Motor neuron (in vitro differentiated cells): ENCODE measurements at regions not wholly inside any gene's neighbourhood (a gene's known extent, or its start where the extent isn't known, plus 50 kb on each side); places are given as distances from the start of the nearest gene placed in this dataset.
"Not testable (repeated sequence)": the region's sequence is repeated elsewhere in the genome, so short reads cannot be mapped to it uniquely, and the experiment has no call there.

Experiments used
- ATAC-seq, 8 experiments: fragments of 200-7000 bp; cut with Tn5 transposase; replicated peaks in 6 of 8; 2 replicates each; pipeline ENCODE4 v1.8.0; 2021; ENCODE audit warnings: mild to moderate bottlenecking in 8 of 8, moderate library complexity in 8 of 8
- H3K27ac ChIP-seq, 2 donors: fragments of 250-450 bp; sonication (Bioruptor Pico); 2 replicates each; pipeline ENCODE4 v1.9.0; 2021; ENCODE audit warnings: antibody characterized with exemption in 2 of 2, mild to moderate bottlenecking in 2 of 2, moderate library complexity in 1 of 2
- H3K4me1 ChIP-seq, 2 donors: fragments of 250-450 bp; sonication (Bioruptor Pico); replicated peaks in 1 of 2; 2 replicates each; pipeline ENCODE4 v1.6.1; 2021; ENCODE audit warnings: antibody characterized with exemption in 2 of 2, mild to moderate bottlenecking in 2 of 2, moderate library complexity in 1 of 2
- H3K4me3 ChIP-seq, 5 donors: fragments of 250-450 bp; sonication (Bioruptor Pico); 2 replicates each; pipeline ENCODE4 v1.9.0; 2021; ENCODE audit warnings: antibody characterized with exemption in 5 of 5, mild to moderate bottlenecking in 5 of 5, moderate library complexity in 4 of 5
- WGBS, 10 experiments: fragments of 450-650 bp; shearing (Covaris generic); methylation state at CpG; one replicate each; pipeline ENCODE4 v1.0.0; 2022; 5-methylcytosine and 5-hydroxymethylcytosine counted together
- in situ Hi-C, 9 experiments: fragments of 400-800 bp; cut with MboI; loops; one replicate each; pipeline ENCODE4 v1.15.0; 2021; ENCODE audit warnings: low sequenced_read_pairs in 9 of 9, low pct_unique_long_range_greater_than_20kb in 2 of 9; ENCODE audit not compliant: unreplicated experiment in 9 of 9

DNA sequence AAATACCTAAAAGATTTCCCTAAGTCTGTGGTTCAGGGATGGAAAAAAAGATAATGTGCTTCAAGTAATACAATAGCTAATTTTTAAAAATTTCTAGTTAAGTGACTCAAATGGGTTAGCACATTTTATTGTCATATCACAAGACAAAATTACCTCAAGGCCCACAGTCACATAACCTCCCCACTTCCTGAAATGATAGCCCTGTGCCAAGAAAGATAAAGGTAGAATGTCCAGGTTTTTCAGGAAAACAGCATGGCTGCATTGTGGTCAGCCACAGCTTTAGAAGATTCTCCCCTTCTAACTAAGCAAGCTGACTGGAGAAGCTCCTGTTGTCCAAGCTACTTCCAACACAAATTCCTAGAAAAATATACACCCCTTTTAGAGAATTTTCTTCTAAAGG lies 127.1 kb upstream of the SLC35G4 start:
- in situ Hi-C loops: no loop called here
- Histone ChIP-seq H3K4me3 (no peak overlapping the region), H3K27ac (no peak overlapping the region), H3K4me1 (no peaks in the 10 kb centered on the region)
- no peak for ATAC-seq

DNA sequence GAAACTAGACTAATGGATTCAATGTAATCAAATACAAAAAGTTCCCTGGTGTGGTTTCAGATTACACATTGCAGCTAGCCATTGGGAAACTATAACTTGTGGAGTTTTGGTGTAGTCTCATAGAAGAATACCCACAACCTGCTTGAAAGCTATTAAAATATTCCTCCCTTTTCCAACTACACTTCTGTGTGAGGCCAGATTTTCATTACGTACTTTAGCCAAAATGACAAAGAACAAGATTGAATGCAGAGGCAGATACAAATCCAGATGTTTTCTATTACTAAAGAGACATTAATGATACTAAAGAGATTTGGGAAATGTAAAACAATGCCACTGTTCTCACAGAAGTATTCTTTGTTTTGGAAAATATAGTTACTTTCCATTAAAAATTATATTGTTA lies 128.7 kb upstream of the SLC35G4 start:
- H3K4me1 ChIP-seq: no peaks in the 10 kb centered on the region
- no peak overlapping the region for H3K4me3 ChIP-seq
- ATAC-seq: no peak
- no peak overlapping the region for H3K27ac ChIP-seq
- WGBS, 10 experiments: 8 to 100% (median 83%) methylated on average over 1 of the region's 1 CpG; no CpG with 5 or more reads in 3 of the 10 experiments
- in situ Hi-C loops: no loop called here

DNA sequence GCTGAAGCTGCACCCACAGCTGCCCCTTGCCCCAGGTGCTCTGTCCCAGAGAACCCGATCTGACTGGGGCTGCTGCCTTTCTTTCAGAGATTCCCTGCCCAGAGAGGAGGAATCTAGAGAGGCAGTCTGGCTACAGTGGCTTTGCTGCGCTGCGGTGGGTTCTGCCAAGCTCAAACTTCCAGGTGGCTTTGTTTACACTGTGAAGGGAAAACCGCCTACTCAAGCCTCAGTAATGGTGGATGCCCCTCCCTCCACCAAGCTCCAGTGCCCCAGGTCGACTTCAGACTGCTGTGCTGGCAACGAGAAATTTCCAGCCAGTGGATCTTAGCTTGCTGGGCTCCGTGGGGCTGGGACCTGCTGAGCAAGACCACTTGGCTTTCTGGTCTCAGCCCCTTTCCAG lies 130.4 kb upstream of the SLC35G4 start:
- in situ Hi-C loops, ATAC-seq: not testable (repeated sequence)
- WGBS, 10 experiments: 20 to 80% (median 49%) methylated on average over 1 to 4 of the region's 7 CpGs; no CpG with 5 or more reads in 6 of the 10 experiments

DNA sequence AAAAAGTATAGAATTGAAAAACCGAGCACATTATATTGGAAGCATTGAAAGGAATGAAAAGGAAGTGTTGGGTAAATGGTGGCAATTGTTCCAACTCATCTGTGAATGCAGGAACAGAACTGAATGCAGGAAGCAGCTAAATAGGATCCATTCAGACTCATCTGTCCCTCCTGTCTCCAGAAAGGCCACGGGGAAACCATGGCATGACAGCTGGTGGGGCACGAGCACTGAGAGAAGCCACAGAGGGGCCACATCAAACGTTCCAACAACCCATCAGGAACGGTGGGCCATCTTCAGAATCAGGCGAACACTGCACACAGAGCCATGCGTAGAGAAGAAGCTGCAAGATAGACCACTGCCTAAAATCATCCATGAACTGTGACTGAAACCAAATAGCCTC lies 138.5 kb upstream of the SLC35G4 start:
- Histone ChIP-seq H3K27ac (no peak overlapping the region), H3K4me3 (no peak overlapping the region), H3K4me1 (no peaks in the 10 kb centered on the region)
- 17 to 100% (median 59%) methylated on average over 1 to 7 of the region's 7 CpGs for WGBS, 10 experiments
- in situ Hi-C loops: no loop called here
- no peak for ATAC-seq

More for the DNA sequence above, 130.4 kb upstream of the SLC35G4 start:
- not testable (repeated sequence) for H3K4me3 ChIP-seq, H3K4me1 ChIP-seq, H3K27ac ChIP-seq

DNA sequence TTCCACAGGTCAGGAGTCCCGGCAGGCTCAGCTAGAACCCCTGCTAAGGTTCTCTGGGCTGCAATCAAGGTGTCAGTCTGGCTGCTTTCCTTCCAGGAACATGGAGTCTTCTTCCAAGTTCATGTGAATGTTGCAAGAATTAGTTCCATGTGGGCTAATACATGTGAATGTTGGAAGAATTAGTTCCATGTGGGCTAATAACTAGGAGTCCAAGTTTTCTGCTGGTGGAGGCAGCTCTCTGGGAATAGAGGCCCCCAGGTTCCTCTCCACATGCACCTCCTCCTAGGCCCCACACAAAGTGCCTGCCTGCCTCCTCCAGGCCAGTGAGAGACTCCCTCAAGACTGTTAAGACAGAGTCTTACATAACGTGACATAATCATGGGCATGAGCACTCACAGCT lies 140.8 kb upstream of the SLC35G4 start:
- H3K4me3 ChIP-seq: no peak overlapping the region
- WGBS, 10 experiments: 25 to 90% (median 60%) methylated on average over 1 to 2 of the region's 2 CpGs; no CpG with 5 or more reads in 5 of the 10 experiments
- no peak overlapping the region for H3K27ac ChIP-seq
- no peaks in the 10 kb centered on the region for H3K4me1 ChIP-seq
- no peak for ATAC-seq
- in situ Hi-C loops: no loop called here

DNA sequence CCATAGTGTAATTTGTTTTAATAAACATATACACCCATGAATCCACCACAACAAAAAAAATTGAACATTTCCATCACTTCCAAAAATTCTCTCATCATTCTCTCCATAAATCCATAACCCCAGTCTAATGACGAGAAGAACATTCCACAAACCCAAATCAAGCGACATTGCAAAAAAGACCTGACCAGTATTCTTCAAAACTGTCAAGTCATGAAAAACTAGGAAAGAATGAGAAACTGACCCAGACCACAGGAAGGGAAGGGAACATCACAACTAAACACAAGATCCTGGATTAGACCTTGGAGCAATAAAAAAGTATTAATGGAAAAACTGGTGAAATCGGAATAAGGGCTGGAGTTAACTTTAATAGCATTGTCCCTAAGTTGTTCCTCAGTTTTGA lies 141.3 kb upstream of the SLC35G4 start:
- H3K27ac ChIP-seq: no peak overlapping the region
- 6 to 100% (median 79%) methylated on average over 1 to 3 of the region's 3 CpGs for whole genome bisulfite sequencing, 10 experiments
- H3K4me1 ChIP-seq: no peaks in the 10 kb centered on the region
- in situ Hi-C loops: no loop called here
- no peak for ATAC-seq
- H3K4me3 ChIP-seq: no peak overlapping the region

DNA sequence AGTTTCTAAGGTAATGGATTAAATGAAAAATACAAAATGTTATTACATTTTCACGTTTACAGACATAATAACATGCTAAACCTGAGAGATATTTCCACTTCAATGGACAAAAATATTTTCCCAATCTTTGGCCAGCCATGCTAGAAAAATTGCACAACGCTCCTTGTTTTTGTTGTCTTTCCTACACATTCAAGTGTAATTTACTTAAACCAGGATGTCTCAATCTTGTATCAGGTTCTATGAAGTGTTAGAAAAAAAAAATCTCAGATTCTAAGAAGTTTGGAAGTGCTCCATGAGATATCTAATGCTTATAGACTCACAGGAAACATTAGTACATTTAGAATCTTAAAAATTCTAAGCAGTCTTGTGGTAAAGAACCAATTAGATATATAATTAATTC lies 141.8 kb upstream of the SLC35G4 start:
- Histone ChIP-seq H3K27ac (no peak overlapping the region), H3K4me3 (no peak overlapping the region), H3K4me1 (no peaks in the 10 kb centered on the region)
- no peak for ATAC-seq
- in situ Hi-C loops: no loop called here
- 27 to 100% (median 80%) methylated on average over 1 to 2 of the region's 2 CpGs for WGBS, 10 experiments

DNA sequence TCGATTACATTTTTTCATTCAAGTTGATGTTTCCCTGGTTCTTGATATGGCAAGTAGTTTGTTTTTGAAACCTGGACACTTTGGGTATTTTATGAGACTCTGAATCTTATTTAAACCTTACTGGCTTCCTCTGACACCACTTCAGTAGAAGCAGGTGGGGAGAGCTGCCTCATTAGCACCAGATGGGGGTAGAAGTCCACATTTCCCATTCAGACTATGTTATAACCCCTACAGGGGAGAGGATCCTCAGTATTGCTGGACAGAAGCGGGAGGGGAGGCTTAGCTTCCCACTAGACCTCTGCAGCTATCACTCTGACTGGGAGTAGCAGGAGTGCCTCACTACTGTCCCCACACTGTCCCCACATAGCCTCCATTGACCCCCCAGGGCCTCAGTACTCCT lies 145.3 kb upstream of the SLC35G4 start:
- 0 to 100% (median 93%) methylated on average over 1 to 2 of the region's 2 CpGs for WGBS, 10 experiments
- no peak for ATAC-seq

DNA sequence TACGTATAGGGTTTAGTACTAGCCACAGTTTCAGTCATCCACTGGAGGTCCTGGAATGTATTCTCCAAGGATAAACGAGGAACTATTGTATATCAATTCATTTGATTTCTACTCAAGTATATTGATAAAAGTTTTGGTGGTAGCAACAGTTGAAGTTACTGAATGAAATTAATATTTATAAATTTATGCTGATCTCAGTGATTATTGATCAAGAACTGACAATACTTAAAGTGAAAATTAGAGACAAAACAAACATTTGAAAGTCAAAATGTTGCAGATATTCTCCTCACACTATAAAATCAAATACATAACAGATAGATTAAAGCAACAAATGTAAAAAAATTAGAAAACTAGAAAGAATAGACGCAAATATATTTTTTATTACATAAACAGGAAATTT lies 150.9 kb upstream of the SLC35G4 start:
- 48 to 100% (median 78%) methylated on average over 2 to 3 of the region's 3 CpGs for WGBS, 10 experiments
- no peak overlapping the region for H3K27ac ChIP-seq
- H3K4me1 ChIP-seq: no peaks in the 10 kb centered on the region
- ATAC-seq: no peak
- no peak overlapping the region for H3K4me3 ChIP-seq
- in situ Hi-C loops: no loop called here

More for the DNA sequence above, 145.3 kb upstream of the SLC35G4 start:
- Histone ChIP-seq H3K27ac (no peak overlapping the region), H3K4me1 (no peaks in the 10 kb centered on the region), H3K4me3 (no peak overlapping the region)
- in situ Hi-C loops: no loop called here

DNA sequence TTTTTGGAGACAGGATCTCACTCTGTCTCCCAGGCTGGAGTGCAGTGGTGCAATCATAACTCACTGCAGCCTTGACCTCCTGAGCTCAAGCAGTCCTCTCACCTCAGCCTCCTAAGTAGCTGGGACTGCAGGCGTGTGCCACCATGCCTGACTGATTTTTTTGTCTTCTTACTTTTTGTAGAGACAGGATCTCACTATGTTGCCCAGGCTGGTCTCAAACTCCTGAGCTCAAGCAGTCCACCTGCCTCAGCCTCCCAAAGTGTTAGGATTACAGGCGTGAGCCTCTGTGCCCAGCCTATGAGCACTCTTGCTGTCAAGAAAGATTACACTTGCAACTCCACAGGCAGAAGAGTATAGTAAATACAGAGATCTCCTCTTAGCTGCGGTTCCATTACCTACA lies 151.5 kb upstream of the SLC35G4 start:
- ATAC-seq, H3K4me1 ChIP-seq, H3K4me3 ChIP-seq, H3K27ac ChIP-seq, in situ Hi-C loops: not testable (repeated sequence)
- 33 to 100% (median 83%) methylated on average over 1 to 3 of the region's 3 CpGs; no CpG with 5 or more reads in 3 of the 10 experiments for WGBS, 10 experiments

DNA sequence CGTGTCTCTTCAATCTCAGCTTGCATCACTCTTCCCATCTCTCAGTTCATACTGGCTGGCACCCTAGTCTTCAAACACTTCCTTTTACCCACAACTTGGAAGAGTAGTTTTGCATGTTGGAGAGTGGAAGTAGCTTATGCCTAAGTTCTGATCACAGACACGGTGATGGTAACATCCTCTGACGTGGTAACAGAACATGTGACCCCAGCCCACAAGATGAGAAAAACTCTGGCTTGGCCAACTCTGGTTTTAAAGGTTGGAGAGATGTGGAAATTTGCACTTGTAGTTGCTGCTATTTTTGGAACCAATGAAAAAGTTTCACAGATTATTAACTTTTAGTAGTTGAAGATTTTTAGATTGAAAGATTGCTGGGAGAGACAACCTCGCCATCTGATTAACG lies 155.4 kb upstream of the SLC35G4 start:
- no peak overlapping the region for H3K4me3 ChIP-seq
- 36 to 98% (median 80%) methylated on average over 1 to 5 of the region's 5 CpGs; no CpG with 5 or more reads in 1 of the 10 experiments for WGBS, 10 experiments
- ATAC-seq: no peak
- no peaks in the 10 kb centered on the region for H3K4me1 ChIP-seq
- in situ Hi-C loops: no loop called here
- no peak overlapping the region for H3K27ac ChIP-seq

DNA sequence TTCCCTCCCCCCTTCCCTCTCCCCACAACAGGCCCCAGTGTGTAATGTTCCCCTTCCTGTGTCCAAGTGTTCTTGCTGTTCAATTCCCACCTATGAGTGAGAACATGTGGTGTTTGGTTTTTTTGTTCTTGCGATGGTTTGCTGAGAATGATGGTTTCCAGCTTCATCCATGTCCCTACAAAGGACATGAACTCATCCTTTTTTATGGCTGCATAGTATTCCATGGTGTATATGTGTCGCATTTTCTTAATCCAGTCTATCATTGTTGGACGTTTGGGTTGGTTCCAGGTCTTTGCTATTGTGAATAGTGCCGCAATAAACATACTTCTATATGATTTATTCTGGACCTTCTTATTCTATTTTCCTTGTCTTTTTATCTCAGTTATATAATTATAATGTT lies 165.2 kb upstream of the SLC35G4 start:
- H3K4me3 ChIP-seq, in situ Hi-C loops, ATAC-seq, H3K4me1 ChIP-seq, H3K27ac ChIP-seq: not testable (repeated sequence)
- 46 to 90% (median 66%) methylated on average over 2 to 4 of the region's 4 CpGs; no CpG with 5 or more reads in 2 of the 10 experiments for WGBS, 10 experiments

DNA sequence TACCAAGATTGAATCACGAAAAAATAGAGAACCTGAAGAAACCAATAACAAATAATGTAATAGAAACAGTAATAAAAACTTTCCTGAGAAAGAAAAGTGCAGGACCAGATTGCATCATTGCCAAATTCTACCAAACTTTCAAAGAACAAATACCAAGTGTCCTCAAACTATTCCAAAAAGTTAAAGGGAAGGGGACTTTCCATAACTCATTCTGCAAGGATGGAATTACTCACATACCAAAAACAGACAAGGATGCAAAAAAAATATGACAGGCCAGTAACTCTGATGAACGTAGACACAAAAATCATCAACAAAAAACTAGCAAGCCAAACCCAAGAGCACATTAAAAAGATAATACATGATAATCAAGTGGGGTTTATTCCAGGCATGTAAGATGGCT lies 172.3 kb upstream of the SLC35G4 start:
- Histone ChIP-seq H3K4me3 (no peak overlapping the region), H3K4me1 (no peaks in the 10 kb centered on the region), H3K27ac (no peak overlapping the region)
- 0 to 88% (median 40%) methylated on average over 1 to 2 of the region's 2 CpGs for WGBS, 10 experiments
- in situ Hi-C loops: no loop called here
- no peak for ATAC-seq

DNA sequence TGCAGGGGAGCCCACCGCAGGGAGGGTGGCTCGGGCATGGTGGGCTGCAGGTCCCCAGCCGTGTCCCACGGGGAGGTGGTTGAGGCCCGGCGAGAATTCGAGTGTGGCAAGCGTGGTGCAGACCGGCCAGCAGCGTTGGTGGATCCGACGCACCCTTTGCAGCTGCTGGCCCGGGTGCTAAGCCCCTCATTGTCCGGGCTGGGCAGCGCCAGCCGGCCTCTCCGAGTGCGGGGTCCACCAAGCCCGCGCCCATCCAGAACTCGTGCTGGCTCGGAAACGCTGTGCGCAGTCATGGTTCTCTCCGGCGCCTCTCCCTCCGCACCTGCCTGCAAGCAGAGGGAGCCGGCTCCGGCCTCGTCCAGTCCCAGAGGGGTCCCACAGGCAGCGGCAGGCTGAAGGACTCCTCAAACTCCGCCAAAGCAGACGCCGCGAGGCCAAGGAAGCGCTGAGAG lies 177.0 kb upstream of the SLC35G4 start:
- in situ Hi-C loops: no loop called here
- 88 to 98% (median 96%) methylated on average over 4 to 10 of the region's 36 CpGs; no CpG with 5 or more reads in 5 of the 10 experiments for WGBS, 10 experiments
- Histone ChIP-seq H3K4me3 (no peak overlapping the region), H3K27ac (no peak overlapping the region), H3K4me1 (no peaks in the 10 kb centered on the region)
- no peak for ATAC-seq
